ENCODE measurements at regions not wholly inside any gene's neighbourhood (a gene's known extent, or its start where the extent isn't known, plus 50 kb on each side); places are given as distances from the start of the nearest gene placed in this dataset.

- Histone ChIP-seq H3K27ac (ENCODE audit: low read depth, low read length) (no peak overlapping the region), H3K4me1 (ENCODE audit: control insufficient read depth in 1 of 2, insufficient read depth in 2 of 2, low read length in 2 of 2) (no peaks in the 10 kb centered on the region), H3K9me3 (ENCODE audit: control insufficient read depth in 1 of 2, insufficient read depth in 1 of 2, low read depth in 1 of 2, low read length in 2 of 2) (no peaks in the 10 kb centered on the region), H3K36me3 (ENCODE audit: control insufficient read depth in 1 of 2, insufficient read depth in 2 of 2, low read length in 2 of 2) (no peaks in the 10 kb centered on the region), H3K9ac (ENCODE audit: low read length) (no peak overlapping the region), H3K4me2 (ENCODE audit: low read length) (no peak overlapping the region), H2AFZ (ENCODE audit: low read depth, low read length, poor library complexity, severe bottlenecking) (no peak overlapping the region), H3K79me2 (ENCODE audit: insufficient read depth, low read length) (no peaks in the 10 kb centered on the region), H3K9me2 (ENCODE audit: insufficient read depth) (no peaks in the 10 kb centered on the region), H3K4me3 (replicated peaks in 1 of 2; ENCODE audit: low read depth in 1 of 2, low read length in 2 of 2) (no peak overlapping the region), H4K20me1 (ENCODE audit: insufficient read depth) (no peaks in the 10 kb centered on the region), H3K27me3 (ENCODE audit: insufficient read depth, low read length) (no peaks in the 10 kb centered on the region)
- POLR2A ChIA-PET, result no interaction called here
- DNase-seq (ENCODE audit: low read depth, low spot score) (no peak), ATAC-seq (no peak)
- intact Hi-C loops (cut with micrococcal nuclease), result no loop called here
- CTCF ChIA-PET, result no interaction called here
- no TSS peak for BruUV-seq (replicated peaks)
- TF ChIP-seq POLR2A (IDR thresholded peaks at IDR 0.05; ENCODE audit: borderline replicate concordance, extremely low read depth, insufficient read depth, insufficient read length) (no peak), YY1 (IDR thresholded peaks at IDR 0.05; ENCODE audit: extremely low read depth, insufficient replicate concordance, low read depth, low read length) (no peak), EGR1 (IDR thresholded peaks at IDR 0.05; ENCODE audit: low read depth) (no peak), SIN3A (IDR thresholded peaks at IDR 0.05; ENCODE audit: low read depth) (no peak), CBX3 (IDR thresholded peaks at IDR 0.05; ENCODE audit: low read depth) (no peak), TCF7L2 (IDR thresholded peaks at IDR 0.05; ENCODE audit: borderline replicate concordance, extremely low read depth, insufficient read depth, insufficient read length) (no peak), CTCF (IDR thresholded peaks at IDR 0.05 in 2 of 3, conservative IDR thresholded peaks at IDR 0.05 in 1 of 3; ENCODE audit: borderline replicate concordance in 1 of 3, insufficient read depth in 1 of 3, low read depth in 2 of 3, low read length in 2 of 3) (no peak), SRF (IDR thresholded peaks at IDR 0.05; ENCODE audit: low read depth) (no peak), ATF3 (IDR thresholded peaks at IDR 0.05) (no peak), RAD21 (IDR thresholded peaks at IDR 0.05; ENCODE audit: low read depth) (no peak), FOSL1 (IDR thresholded peaks at IDR 0.05; ENCODE audit: low read depth) (no peak), EZH2 (IDR thresholded peaks at IDR 0.05) (no peak), ZFX (IDR thresholded peaks at IDR 0.05) (no peak), ZNF274 (IDR thresholded peaks at IDR 0.05; ENCODE audit: low read depth, low read length) (no peak), MAX (IDR thresholded peaks at IDR 0.05) (no peak), CEBPB (IDR thresholded peaks at IDR 0.05; ENCODE audit: low read depth) (no peak)
- RAD21 ChIA-PET (ENCODE audit: low non-redundant PET in 1 of 2, low total read pairs in 2 of 2, uncharacterized antibody in 2 of 2, unreplicated experiment in 2 of 2), result no interaction called here
These were observed 235.6 kb downstream of the RNF152 start for GRCh38 chr18:61657066-61657732.

All from HCT116 (cell line).